CD4-positive, alpha-beta T cell treated with Interleukin-6 for 4 hours (primary cell): ENCODE measurements at regions not wholly inside any gene's neighbourhood (a gene's known extent, or its start where the extent isn't known, plus 50 kb on each side); places are given as distances from the start of the nearest gene placed in this dataset.
"Not testable (repeated sequence)": the region's sequence is repeated elsewhere in the genome, so short reads cannot be mapped to it uniquely, and the experiment has no call there.

Source experiments
- DNase-seq: peaks from one replicate; pipeline ENCODE4 v3.0.0-alpha.2; 2020; ENCODE audit warnings: mixed read lengths

- no peak for DNase-seq
Measured at GRCh38 chr1:148385371-148386030, 97.6 kb downstream of the PPIAL4G start.

GRCh38 chr1:148383966-148384365 is 99.1 kb downstream of the PPIAL4G start:
- no peak for DNase-seq

- DNase-seq = no peak
Measured at GRCh38 chr1:148379697-148380096, 103.4 kb downstream of the PPIAL4G start.

- no peak for DNase-seq
Measured at GRCh38 chr1:148379170-148379500, 104.0 kb downstream of the PPIAL4G start.

GRCh38 chr1:148377992-148378391 is 105.1 kb downstream of the PPIAL4G start:
- DNase-seq = not testable (repeated sequence)

- DNase-seq = not testable (repeated sequence)
Measured at GRCh38 chr1:148377045-148377444, 106.1 kb downstream of the PPIAL4G start.

- no peak for DNase-seq
Measured at GRCh38 chr1:148374101-148374500, 109.0 kb downstream of the PPIAL4G start.

GRCh38 chr1:148373192-148373925 is 109.7 kb downstream of the PPIAL4G start:
- DNase-seq = peak; percentile 35

- peak; percentile 67 for DNase-seq
Measured at GRCh38 chr1:148372731-148373130, 110.4 kb downstream of the PPIAL4G start.

GRCh38 chr1:148372051-148372726 is 110.9 kb downstream of the PPIAL4G start:
- DNase-seq = not testable (repeated sequence)

- DNase-seq = peak; percentile 80
Measured at GRCh38 chr1:148371551-148371994, 111.5 kb downstream of the PPIAL4G start.

- DNase-seq = not testable (repeated sequence)
Measured at GRCh38 chr1:148370661-148371060, 112.4 kb downstream of the PPIAL4G start.

- no peak for DNase-seq
Measured at GRCh38 chr1:148367596-148367995, 115.5 kb downstream of the PPIAL4G start.

GRCh38 chr1:148366136-148366753 is 116.9 kb downstream of the PPIAL4G start:
- DNase-seq = not testable (repeated sequence)

- not testable (repeated sequence) for DNase-seq
Measured at GRCh38 chr1:148365151-148365550, 118.0 kb downstream of the PPIAL4G start.

- DNase-seq = not testable (repeated sequence)
Measured at GRCh38 chr1:148363979-148364378, 119.1 kb downstream of the PPIAL4G start.

GRCh38 chr1:148363439-148363810 is 119.7 kb downstream of the PPIAL4G start:
- DNase-seq = peak; percentile 22

- DNase-seq = peak; percentile 52
Measured at GRCh38 chr1:148362626-148363438, 120.3 kb downstream of the PPIAL4G start.

- DNase-seq = peak; percentile 13
Measured at GRCh38 chr1:148362216-148362611, 120.9 kb downstream of the PPIAL4G start.

- peak; percentile 60 for DNase-seq
Measured at GRCh38 chr1:148361427-148362215, 121.5 kb downstream of the PPIAL4G start.

GRCh38 chr1:148357037-148357436 is 126.1 kb downstream of the PPIAL4G start:
- no peak for DNase-seq

GRCh38 chr1:148355976-148356375 is 127.1 kb downstream of the PPIAL4G start:
- DNase-seq = no peak
